K562 (cell line): ENCODE measurements at regions not wholly inside any gene's neighbourhood (a gene's known extent, or its start where the extent isn't known, plus 50 kb on each side); places are given as distances from the start of the nearest gene placed in this dataset.

Experiments
- ATAC-seq: fragments of 200-7000 bp; cut with Tn5 transposase; 3 replicates; pipeline ENCODE4 v1.9.1; 2020; ENCODE audit warnings: moderate library complexity
- BruUV-seq: library from RNA; stranded (reverse); fragments of 400-500 nt; replicated peaks from 2 replicates; lab custom pipeline; 2021; lab: Mats Ljungman, UMichigan
- CTCF ChIA-PET: fragments of 300-600 bp; formaldehyde crosslinking; extraction: SDS; loops from one replicate; lab custom pipeline; 2021; ENCODE audit warnings: low intra/inter-chr PET ratio; lab: Yijun Ruan, JAX
- POLR2A ChIA-PET: fragments of 300-600, 350-650 bp; sonication (Branson Sonifier 250); formaldehyde crosslinking; extraction: SDS; loops from one replicate; lab custom pipeline; 2021; ENCODE audit warnings: antibody characterized with exemption, inconsistent platforms; lab: Yijun Ruan, JAX
- DNase-seq, 4 experiments: peaks; one replicate each; pipeline versions ENCODE4 v3.0.0 to v3.0.0-alpha.2; 2011 to 2018; ENCODE audit warnings: low spot score in 3 of 4, mixed read lengths in 3 of 4; ENCODE audit errors: extremely low read depth in 1 of 4
- FAIRE-seq: peaks from 2 replicates; lab custom pipeline; 2011; peaks lifted over from hg19 to GRCh38; lab: Jason Lieb, UNC
- H2AFZ ChIP-seq: 2 replicates; pipeline ENCODE4 v1.6.0; 2011; ENCODE audit warnings: low read depth, low read length, control low read depth, inconsistent platforms
- H3K27ac ChIP-seq: fragments of 200-600 bp; 3 replicates; pipeline ENCODE4 v1.8.0; 2011; ENCODE audit warnings: low read depth, mild to moderate bottlenecking, control low read depth, inconsistent platforms, low read length, moderate library complexity, mixed read lengths; ENCODE audit errors: extremely low read depth
- H3K27me3 ChIP-seq, 2 experiments: fragments of 300-600 bp in 1 of 2; 2 replicates in 1 of 2; 3 replicates in 1 of 2; pipeline versions ENCODE4 v1.6.0 to v1.8.0; 2011; ENCODE audit warnings: inconsistent platforms in 2 of 2, low read length in 2 of 2, mild to moderate bottlenecking in 1 of 2, mixed read lengths in 1 of 2, moderate library complexity in 1 of 2; ENCODE audit not compliant: control insufficient read depth in 2 of 2, insufficient read depth in 2 of 2
- H3K36me3 ChIP-seq: fragments of 300-600 bp; 3 replicates; pipeline ENCODE4 v1.8.0; 2011; ENCODE audit warnings: mild to moderate bottlenecking, low read length, inconsistent platforms; ENCODE audit not compliant: control insufficient read depth, insufficient read depth
- H3K4me1 ChIP-seq, 2 experiments: fragments of 200-600 bp in 1 of 2; replicated peaks in 1 of 2; 2 replicates in 1 of 2; 3 replicates in 1 of 2; pipeline versions ENCODE4 v1.5.1 to v1.8.0; 2011; ENCODE audit warnings: inconsistent platforms in 2 of 2, low read length in 2 of 2, mild to moderate bottlenecking in 1 of 2, mixed read lengths in 1 of 2, moderate library complexity in 1 of 2; ENCODE audit not compliant: control insufficient read depth in 2 of 2, insufficient read depth in 2 of 2
- H3K4me2 ChIP-seq: 2 replicates; pipeline ENCODE4 v1.6.1; 2011; ENCODE audit warnings: low read length, control low read depth, inconsistent platforms, mixed read lengths; ENCODE audit not compliant: insufficient read depth
- H3K4me3 ChIP-seq: fragments of 200-600 bp; sonication (generic), shearing (Covaris generic); 2 replicates; pipeline ENCODE4 v1.5.1; 2016; ENCODE audit warnings: control low read depth, inconsistent platforms
- H3K79me2 ChIP-seq: fragments of 200-600 bp; 3 replicates; pipeline ENCODE4 v1.8.0; 2011; ENCODE audit warnings: low read length, inconsistent platforms; ENCODE audit not compliant: control insufficient read depth, insufficient read depth
- H3K9ac ChIP-seq, 2 experiments: 2 replicates each; pipeline versions ENCODE4 v1.6.0 to v1.6.1; 2011; ENCODE audit warnings: low read depth in 2 of 2, low read length in 2 of 2, control low read depth in 1 of 2, inconsistent platforms in 1 of 2, mild to moderate bottlenecking in 1 of 2, mixed read lengths in 1 of 2; ENCODE audit not compliant: insufficient read depth in 1 of 2
- H3K9me1 ChIP-seq: one replicate; pipeline ENCODE4 v1.6.0; 2011; ENCODE audit warnings: inconsistent platforms, mild to moderate bottlenecking, low read length, moderate library complexity; ENCODE audit not compliant: control insufficient read depth, insufficient read depth
- H3K9me3 ChIP-seq: replicated peaks from 2 replicates; pipeline ENCODE4 v1.5.1; 2011; ENCODE audit warnings: low read depth, low read length, inconsistent platforms; ENCODE audit not compliant: control insufficient read depth, insufficient read depth
- H4K20me1 ChIP-seq: replicated peaks from 2 replicates; pipeline ENCODE4 v1.6.1; 2011; ENCODE audit warnings: low read length, inconsistent platforms, mixed read lengths; ENCODE audit not compliant: control insufficient read depth, insufficient read depth
- EGR1 ChIP-seq: fragments of 450-650 bp; conservative IDR thresholded peaks from 2 replicates; pipeline ENCODE4 v1.6.1; 2017; ENCODE audit warnings: mild to moderate bottlenecking
- HNRNPH1 ChIP-seq: fragments of 200-400 bp; formaldehyde crosslinking; optimal IDR thresholded peaks from 2 replicates; pipeline ENCODE3; 2017; ENCODE audit warnings: low read depth, mild to moderate bottlenecking, low read length, moderate library complexity
- LARP7 ChIP-seq: fragments of 450-650 bp; IDR thresholded peaks from 2 replicates; pipeline ENCODE4 v1.6.1; 2016
- MAZ ChIP-seq, 2 experiments: fragments of 450-650 bp in 1 of 2; sonication (generic) in 1 of 2; formaldehyde crosslinking; IDR thresholded peaks in 1 of 2; conservative IDR thresholded peaks in 1 of 2; 2 replicates each; pipeline versions ENCODE4 v1.4.0 to v1.5.0; 2020; ENCODE audit warnings: mild to moderate bottlenecking in 1 of 2, missing genetic modification reagents in 1 of 2
- PHF21A ChIP-seq: fragments of 450-650 bp; IDR thresholded peaks from 2 replicates; pipeline ENCODE4 v1.6.1; 2017; ENCODE audit warnings: low read depth, borderline replicate concordance
- ZNF407 ChIP-seq: fragments of 450-650 bp; IDR thresholded peaks from 2 replicates; pipeline ENCODE4 v1.6.1; 2016; ENCODE audit warnings: low read depth
- ZNF444 ChIP-seq: fragments of 250-450 bp; sonication (Bioruptor Pico); IDR thresholded peaks from 2 replicates; pipeline ENCODE4 v1.4.0; 2020; ENCODE audit warnings: mild to moderate bottlenecking, moderate library complexity
- WGBS: fragments of 100-300 bp; shearing (Covaris generic); methylation state at CpG from one replicate; pipeline ENCODE4 v1.1.6; 2016; ENCODE audit warnings: low coverage, mixed read lengths; ENCODE audit not compliant: insufficient coverage; ENCODE audit errors: missing lambda C conversion rate; 5-methylcytosine and 5-hydroxymethylcytosine counted together
- in situ Hi-C: fragments of 300-500 bp; cut with MboI; formaldehyde crosslinking; loops from 4 replicates; pipeline ENCODE4 v1.15.0; 2018; ENCODE audit warnings: inconsistent platforms, mixed read lengths
- intact Hi-C: fragments of 100-400 bp; cut with micrococcal nuclease; formaldehyde crosslinking; loops from 2 replicates; pipeline ENCODE4 v1.14.2; 2022

- Histone ChIP-seq H2AFZ (no peak overlapping the region), H3K4me2 (no peak overlapping the region), H3K27ac (no peak overlapping the region)
- WGBS = 0% methylated on average over 4 of the region's 4 CpGs
- ATAC-seq = no peak
- no peak for TF ChIP-seq ZNF407
- TF ChIP-seq PHF21A = no peak
- TF ChIP-seq HNRNPH1 = no peak
- no peak for TF ChIP-seq LARP7
- no peak for TF ChIP-seq MAZ (CRISPR knock-in tag; conservative IDR thresholded peaks at IDR 0.05 in 1 of 2, IDR thresholded peaks at IDR 0.05 in 1 of 2)
- no peak for TF ChIP-seq ZNF444 (CRISPR knock-in tag)
- 0 out of 2 replicates have a peak, but pooled peaks have one; percentile 8 for TF ChIP-seq EGR1
- TF ChIP-seq, all 486 proteins: peak for 1
- intact Hi-C loops (no loop called here), in situ Hi-C loops (no loop called here)
- ChIA-PET POLR2A (no interaction called here), CTCF (no interaction called here)
- Histone ChIP-seq H3K27me3 (no peaks in the 10 kb centered on the region), H3K4me3 (no peak overlapping the region), H3K79me2 (no peaks in the 10 kb centered on the region), H4K20me1 (no peaks in the 10 kb centered on the region), H3K36me3 (no peaks in the 10 kb centered on the region), H3K9me3 (peaks cover 2% of the 10 kb centered on the region), H3K9ac (no peak overlapping the region), H3K9me1 (no peaks in the 10 kb centered on the region), H3K4me1 (no peaks in the 10 kb centered on the region)
- DNase-seq = no peak
- BruUV-seq = no TSS peak
- no peak for FAIRE-seq
Measured at GRCh38 chr21:22871692-22872091, 1873.5 kb downstream of the NCAM2 start.
